ENCODE measurements at regions not wholly inside any gene's neighbourhood (a gene's known extent, or its start where the extent isn't known, plus 50 kb on each side); places are given as distances from the start of the nearest gene placed in this dataset.

- Histone ChIP-seq H3K9me3 (no peaks in the 10 kb centered on the region), H3F3A (replicated peaks; ENCODE audit: insufficient read depth) (no peaks in the 10 kb centered on the region), H3K27ac (ENCODE audit: low read depth in 2 of 2, low read length in 1 of 2) (no peak overlapping the region), H3K4me3 (ENCODE audit: low read depth in 2 of 2, low read length in 1 of 2) (no peak overlapping the region), H3K36me3 (replicated peaks in 1 of 2; ENCODE audit: control insufficient read depth in 1 of 2, insufficient read depth in 2 of 2, low read length in 1 of 2) (no peaks in the 10 kb centered on the region), H3K4me1 (ENCODE audit: control insufficient read depth in 1 of 2, insufficient read depth in 2 of 2, low read depth in 1 of 2, low read length in 1 of 2) (no peaks in the 10 kb centered on the region; a peak in 1 of 4 replicates), H3K79me2 (ENCODE audit: insufficient read depth) (no peaks in the 10 kb centered on the region), H3K9me2 (0 out of 2 replicates have a peak, but pooled peaks cover 3% of the 10 kb centered on the region), H4K20me1 (ENCODE audit: insufficient read depth) (no peaks in the 10 kb centered on the region), H2AFZ (ENCODE audit: low read depth) (no peak overlapping the region), H3K9ac (no peak overlapping the region), H3K4me2 (no peak overlapping the region), H3K27me3 (ENCODE audit: insufficient read depth) (no peaks in the 10 kb centered on the region)
- DNase-seq = no peak
- ChIA-PET CTCF (interaction anchor here (0.9 kb wide), 1 partner anchor 49 kb away, joined by 3 read pairs; no protein-coding TSS in a partner anchor), POLR2A (no interaction called here)
- TF ChIP-seq CHD2 (IDR thresholded peaks at IDR 0.05; ENCODE audit: low read length, partially characterized antibody) (no peak), TCF12 (IDR thresholded peaks at IDR 0.05) (no peak), PBX3 (IDR thresholded peaks at IDR 0.05) (no peak), USF2 (IDR thresholded peaks at IDR 0.05; ENCODE audit: borderline replicate concordance, low read depth, low read length) (no peak), MXI1 (IDR thresholded peaks at IDR 0.05; ENCODE audit: low read depth, low read length) (no peak), NFIC (IDR thresholded peaks at IDR 0.05; ENCODE audit: borderline replicate concordance) (no peak), IRF3 (IDR thresholded peaks at IDR 0.05; ENCODE audit: low read depth, low read length) (no peak), SMC3 (IDR thresholded peaks at IDR 0.05; ENCODE audit: low read depth, low read length) (no peak), TAF1 (IDR thresholded peaks at IDR 0.05; ENCODE audit: borderline replicate concordance, low read depth, low read length) (no peak), FOSL2 (IDR thresholded peaks at IDR 0.05; ENCODE audit: borderline replicate concordance, low read depth) (no peak), GATA2 (CRISPR knock-in tag; IDR thresholded peaks at IDR 0.05) (no peak), RXRA (IDR thresholded peaks at IDR 0.05; ENCODE audit: borderline replicate concordance, low read depth) (no peak), YY1 (IDR thresholded peaks at IDR 0.05; ENCODE audit: low read depth) (no peak), FOXJ3 (CRISPR knock-in tag; IDR thresholded peaks at IDR 0.05) (no peak), RAD21 (IDR thresholded peaks at IDR 0.05; ENCODE audit: low read length) (no peak), EZH2phosphoT487 (IDR thresholded peaks at IDR 0.05; ENCODE audit: borderline replicate concordance, low read depth) (no peak), JUND (IDR thresholded peaks at IDR 0.05) (no peak), MEF2A (IDR thresholded peaks at IDR 0.05; ENCODE audit: borderline replicate concordance, low read depth) (no peak)
- 88% methylated on average over 4 of the region's 4 CpGs for WGBS (ENCODE audit: low lambda C conversion rate)
These were observed 99.6 kb upstream of the KRR1 start for GRCh38 chr12:75611041-75611440.
